SK-N-SH (cell line): ENCODE measurements at regions not wholly inside any gene's neighbourhood (a gene's known extent, or its start where the extent isn't known, plus 50 kb on each side); places are given as distances from the start of the nearest gene placed in this dataset.

ENCODE experiments used
- MXI1 ChIP-seq: IDR thresholded peaks from 2 replicates; pipeline ENCODE4 v1.6.1; 2012; ENCODE audit warnings: mild to moderate bottlenecking, low read depth, low read length, improper control_type of control experiment
- RFX5 ChIP-seq: IDR thresholded peaks from 2 replicates; pipeline ENCODE4 v1.6.1; 2012; ENCODE audit warnings: mild to moderate bottlenecking, improper control_type of control experiment, low read length

DNA sequence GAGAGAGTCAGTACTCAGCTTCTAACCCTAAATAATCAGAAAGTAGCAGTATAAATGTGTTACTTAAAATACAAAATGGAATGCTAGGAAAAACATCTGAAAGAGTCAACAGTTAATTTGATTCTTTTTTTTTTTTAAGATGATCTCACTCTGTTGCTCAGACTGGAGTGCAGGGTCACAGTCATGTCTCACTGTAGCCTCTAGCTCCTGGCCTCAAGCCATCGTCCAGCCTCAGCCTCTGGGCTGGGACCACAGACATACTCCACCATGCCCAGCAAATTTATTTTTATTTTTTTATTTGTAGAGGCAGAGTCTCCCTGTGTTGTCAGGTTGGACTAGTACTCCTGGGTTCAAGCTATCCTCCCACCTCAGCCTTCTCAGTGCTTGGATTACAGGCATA is 424.9 kb downstream of the IRX2 start:
- TF ChIP-seq MXI1: no peak
- TF ChIP-seq RFX5: no peak
